Astrocyte (in vitro differentiated cells and primary cell): ENCODE measurements at regions not wholly inside any gene's neighbourhood (a gene's known extent, or its start where the extent isn't known, plus 50 kb on each side); places are given as distances from the start of the nearest gene placed in this dataset.

Experiments
- DNase-seq: peaks from one replicate; pipeline ENCODE4 v3.0.0-alpha.2; 2010; ENCODE audit warnings: low read depth
- FAIRE-seq: peaks from 2 replicates; lab custom pipeline; 2011; peaks lifted over from hg19 to GRCh38; lab: Jason Lieb, UNC
- H2AFZ ChIP-seq: 2 replicates; pipeline ENCODE4 v1.6.0; 2012; ENCODE audit warnings: low read depth, low read length, inconsistent platforms
- H3K27ac ChIP-seq: 2 replicates; pipeline ENCODE4 v1.5.1; 2011; ENCODE audit warnings: low read depth, low read length, inconsistent platforms
- H3K27me3 ChIP-seq: 2 replicates; pipeline ENCODE4 v1.6.0; 2011; ENCODE audit warnings: low read length, inconsistent platforms; ENCODE audit not compliant: insufficient read depth
- H3K36me3 ChIP-seq: 2 replicates; pipeline ENCODE4 v1.5.1; 2011; ENCODE audit warnings: low read length, inconsistent platforms; ENCODE audit not compliant: insufficient read depth
- H3K4me1 ChIP-seq: 2 replicates; pipeline ENCODE4 v1.5.1; 2011; ENCODE audit warnings: low read length, inconsistent platforms; ENCODE audit not compliant: insufficient read depth
- H3K4me2 ChIP-seq: 2 replicates; pipeline ENCODE4 v1.6.0; 2012; ENCODE audit warnings: low read length, inconsistent platforms
- H3K4me3 ChIP-seq: 2 replicates; pipeline ENCODE4 v1.5.1; 2011; ENCODE audit warnings: low read depth, mild to moderate bottlenecking, low read length, inconsistent platforms; ENCODE audit not compliant: insufficient read depth
- H3K79me2 ChIP-seq: 2 replicates; pipeline ENCODE4 v1.6.0; 2012; ENCODE audit warnings: mild to moderate bottlenecking, low read length, inconsistent platforms; ENCODE audit not compliant: insufficient read depth
- H3K9ac ChIP-seq: 2 replicates; pipeline ENCODE4 v1.6.0; 2012; ENCODE audit warnings: mild to moderate bottlenecking, low read length, inconsistent platforms
- H3K9me3 ChIP-seq: 2 replicates; pipeline ENCODE4 v1.5.1; 2012; ENCODE audit warnings: low read depth, mild to moderate bottlenecking, low read length, inconsistent platforms; ENCODE audit not compliant: insufficient read depth
- H4K20me1 ChIP-seq: 2 replicates; pipeline ENCODE4 v1.6.0; 2012; ENCODE audit warnings: low read length, inconsistent platforms; ENCODE audit not compliant: insufficient read depth
- H3K27ac Mint-ChIP-seq: one replicate; pipeline ENCODE4 v1.8.0; 2021; ENCODE audit warnings: mild to moderate bottlenecking, mixed read lengths; ENCODE audit not compliant: unreplicated experiment
- H3K27me3 Mint-ChIP-seq: one replicate; pipeline ENCODE4 v1.8.0; 2021; ENCODE audit warnings: low read depth, mixed read lengths; ENCODE audit not compliant: unreplicated experiment
- H3K36me3 Mint-ChIP-seq: one replicate; pipeline ENCODE4 v1.8.0; 2021; ENCODE audit warnings: low read depth, mixed read lengths; ENCODE audit not compliant: unreplicated experiment
- H3K4me1 Mint-ChIP-seq: one replicate; pipeline ENCODE4 v1.8.0; 2021; ENCODE audit warnings: low read depth, mixed read lengths; ENCODE audit not compliant: unreplicated experiment
- H3K4me3 Mint-ChIP-seq: one replicate; pipeline ENCODE4 v1.8.0; 2021; ENCODE audit warnings: mild to moderate bottlenecking, moderate library complexity, mixed read lengths; ENCODE audit not compliant: unreplicated experiment
- H3K9me3 Mint-ChIP-seq: one replicate; pipeline ENCODE4 v1.8.0; 2021; ENCODE audit warnings: mild to moderate bottlenecking, mixed read lengths; ENCODE audit not compliant: unreplicated experiment
- CTCF ChIP-seq: IDR thresholded peaks from 2 replicates; pipeline ENCODE4 v1.5.1; 2011; ENCODE audit warnings: low read depth, mild to moderate bottlenecking, inconsistent platforms, low read length, moderate library complexity; ENCODE audit not compliant: insufficient read depth
- EZH2 ChIP-seq: IDR thresholded peaks from 2 replicates; pipeline ENCODE4 v1.6.1; 2012; ENCODE audit warnings: mild to moderate bottlenecking, low read length, inconsistent platforms; ENCODE audit not compliant: insufficient read depth

- Histone ChIP-seq H3K27me3 (no peaks in the 10 kb centered on the region), H3K4me3 (no peak overlapping the region), H3K4me1 (no peaks in the 10 kb centered on the region), H3K4me2 (no peak overlapping the region), H4K20me1 (no peaks in the 10 kb centered on the region), H3K9ac (no peak overlapping the region), H3K27ac (no peak overlapping the region), H3K79me2 (no peaks in the 10 kb centered on the region), H3K9me3 (no peaks in the 10 kb centered on the region), H3K36me3 (no peaks in the 10 kb centered on the region), H2AFZ (no peak overlapping the region)
- TF ChIP-seq CTCF: no peak
- no peak for TF ChIP-seq EZH2
- H3K27me3 Mint-ChIP-seq: no peaks in the 10 kb centered on the region
- DNase-seq: no peak
- no peak overlapping the region for H3K4me3 Mint-ChIP-seq
- FAIRE-seq: no peak
- H3K27ac Mint-ChIP-seq: no peak overlapping the region
- H3K36me3 Mint-ChIP-seq: no peaks in the 10 kb centered on the region
- H3K9me3 Mint-ChIP-seq: no peaks in the 10 kb centered on the region
- no peaks in the 10 kb centered on the region for H3K4me1 Mint-ChIP-seq
These were observed 369.3 kb upstream of the KCNH7 start for GRCh38 chr2:163207693-163208370.

- Histone ChIP-seq H3K4me3 (no peak overlapping the region), H3K9ac (no peak overlapping the region), H3K36me3 (no peaks in the 10 kb centered on the region), H3K27ac (no peak overlapping the region), H3K4me1 (no peaks in the 10 kb centered on the region), H3K27me3 (no peaks in the 10 kb centered on the region), H3K4me2 (no peak overlapping the region), H3K9me3 (no peaks in the 10 kb centered on the region), H2AFZ (no peak overlapping the region), H3K79me2 (no peaks in the 10 kb centered on the region), H4K20me1 (no peaks in the 10 kb centered on the region)
- H3K9me3 Mint-ChIP-seq: no peaks in the 10 kb centered on the region
- no peaks in the 10 kb centered on the region for H3K27me3 Mint-ChIP-seq
- no peak for DNase-seq
- no peak for FAIRE-seq
- TF ChIP-seq EZH2 (no peak), CTCF (no peak)
- no peak overlapping the region for H3K4me3 Mint-ChIP-seq
- no peak overlapping the region for H3K27ac Mint-ChIP-seq
- no peaks in the 10 kb centered on the region for H3K4me1 Mint-ChIP-seq
- H3K36me3 Mint-ChIP-seq: no peaks in the 10 kb centered on the region
These were observed 367.2 kb upstream of the KCNH7 start for GRCh38 chr2:163205589-163206254.

GRCh38 chr2:163200741-163201140 is 362.2 kb upstream of the KCNH7 start:
- Histone ChIP-seq H3K27ac (no peak overlapping the region), H3K27me3 (no peaks in the 10 kb centered on the region), H3K9ac (no peak overlapping the region), H3K9me3 (no peaks in the 10 kb centered on the region), H3K4me3 (no peak overlapping the region), H3K36me3 (no peaks in the 10 kb centered on the region), H3K4me2 (no peak overlapping the region), H4K20me1 (no peaks in the 10 kb centered on the region), H3K79me2 (no peaks in the 10 kb centered on the region), H2AFZ (no peak overlapping the region), H3K4me1 (no peaks in the 10 kb centered on the region)
- no peak for FAIRE-seq
- Mint-ChIP-seq H3K4me1 (no peaks in the 10 kb centered on the region), H3K4me3 (no peak overlapping the region), H3K27ac (no peak overlapping the region), H3K9me3 (no peaks in the 10 kb centered on the region), H3K36me3 (no peaks in the 10 kb centered on the region), H3K27me3 (no peaks in the 10 kb centered on the region)
- DNase-seq: no peak
- no peak for TF ChIP-seq CTCF
- no peak for TF ChIP-seq EZH2
